ENCODE measurements at regions not wholly inside any gene's neighbourhood (a gene's known extent, or its start where the extent isn't known, plus 50 kb on each side); places are given as distances from the start of the nearest gene placed in this dataset.

DNA sequence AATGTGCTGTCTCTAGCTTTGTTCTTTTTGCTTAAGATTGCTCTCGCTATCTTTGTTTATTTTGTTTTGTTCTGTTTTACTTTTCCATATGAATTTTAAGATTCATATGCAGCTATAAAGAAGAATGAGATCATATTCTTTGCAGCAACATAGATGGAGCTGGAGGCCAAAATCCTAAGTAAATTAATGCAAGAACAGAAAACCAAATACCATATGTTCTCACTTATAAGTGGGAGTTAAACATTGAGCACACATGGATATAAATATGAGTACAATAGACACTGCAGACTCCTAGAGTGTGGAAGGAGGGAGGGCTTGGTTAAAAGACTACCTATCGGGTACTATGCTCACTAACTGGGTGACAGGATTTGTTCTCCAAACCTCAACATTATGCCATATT is 237.8 kb downstream of the TRAM1L1 start:
- Histone ChIP-seq H3K4me3 (ENCODE audit: low read depth in 2 of 2, low read length in 2 of 2) (no peak overlapping the region), H3K4me1 (ENCODE audit: control insufficient read depth, insufficient read depth, low read length) (no peaks in the 10 kb centered on the region), H3K9me3 (ENCODE audit: control insufficient read depth, insufficient read depth, low read depth, low read length) (no peaks in the 10 kb centered on the region), H3K27ac (ENCODE audit: low read length) (no peak overlapping the region), H3K36me3 (ENCODE audit: control insufficient read depth, insufficient read depth, low read length) (no peaks in the 10 kb centered on the region), H3K27me3 (ENCODE audit: control insufficient read depth, insufficient read depth, low read length) (no peaks in the 10 kb centered on the region)
- no peak for DNase-seq (ENCODE audit: low read depth, low spot score)
- BruUV-seq (replicated peaks), result no TSS peak
- TF ChIP-seq, protein P1, sequence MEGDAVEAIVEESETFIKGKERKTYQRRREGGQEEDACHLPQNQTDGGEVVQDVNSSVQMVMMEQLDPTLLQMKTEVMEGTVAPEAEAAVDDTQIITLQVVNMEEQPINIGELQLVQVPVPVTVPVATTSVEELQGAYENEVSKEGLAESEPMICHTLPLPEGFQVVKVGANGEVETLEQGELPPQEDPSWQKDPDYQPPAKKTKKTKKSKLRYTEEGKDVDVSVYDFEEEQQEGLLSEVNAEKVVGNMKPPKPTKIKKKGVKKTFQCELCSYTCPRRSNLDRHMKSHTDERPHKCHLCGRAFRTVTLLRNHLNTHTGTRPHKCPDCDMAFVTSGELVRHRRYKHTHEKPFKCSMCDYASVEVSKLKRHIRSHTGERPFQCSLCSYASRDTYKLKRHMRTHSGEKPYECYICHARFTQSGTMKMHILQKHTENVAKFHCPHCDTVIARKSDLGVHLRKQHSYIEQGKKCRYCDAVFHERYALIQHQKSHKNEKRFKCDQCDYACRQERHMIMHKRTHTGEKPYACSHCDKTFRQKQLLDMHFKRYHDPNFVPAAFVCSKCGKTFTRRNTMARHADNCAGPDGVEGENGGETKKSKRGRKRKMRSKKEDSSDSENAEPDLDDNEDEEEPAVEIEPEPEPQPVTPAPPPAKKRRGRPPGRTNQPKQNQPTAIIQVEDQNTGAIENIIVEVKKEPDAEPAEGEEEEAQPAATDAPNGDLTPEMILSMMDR (IDR thresholded peaks at IDR 0.05), result no peak
- no peak for TF ChIP-seq SIN3A (IDR thresholded peaks at IDR 0.05; ENCODE audit: borderline replicate concordance, insufficient read depth, low read depth, low read length)
- no peak for TF ChIP-seq POLR2AphosphoS5 (IDR thresholded peaks at IDR 0.05; ENCODE audit: low read depth, low read length)
- no peak for TF ChIP-seq TCF7L2 (IDR thresholded peaks at IDR 0.05; ENCODE audit: low read depth, low read length)
- TF ChIP-seq REST (IDR thresholded peaks at IDR 0.05; ENCODE audit: insufficient read depth in 1 of 2, low read depth in 2 of 2, low read length in 1 of 2), result no peak
- no peak for ATAC-seq
- ChIA-PET POLR2A (no interaction called here), CTCF (no interaction called here)
- intact Hi-C loops (cut with micrococcal nuclease; ENCODE audit: unreplicated experiment), result no loop called here
- in situ Hi-C loops (cut with HindIII; ENCODE audit: low pct_unique_long_range_greater_than_20kb, low sequenced_read_pairs), result no loop called here

GRCh38 chr4:116839826-116840225 is 245.6 kb downstream of the TRAM1L1 start:
- CTCF ChIA-PET, result no interaction called here
- DNase-seq (ENCODE audit: low read depth, low spot score), result no peak

DNA sequence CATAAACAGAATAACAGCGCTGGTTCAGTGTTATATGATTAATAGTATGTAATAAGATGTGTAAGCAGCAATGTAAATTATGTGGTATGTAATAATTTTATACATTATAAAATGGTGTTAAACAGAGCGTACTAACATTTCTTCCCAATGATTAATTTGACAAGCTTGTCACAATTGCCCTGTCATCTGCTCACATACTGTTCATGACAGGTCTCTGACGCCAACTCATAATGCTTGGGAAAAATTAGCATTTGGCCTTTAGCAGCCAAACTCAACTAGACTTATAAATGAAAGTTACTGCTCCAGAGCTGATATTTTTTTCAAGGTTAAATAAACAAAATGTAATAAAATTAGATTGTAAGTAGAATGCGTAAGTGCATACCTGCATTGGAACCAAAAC is 246.8 kb downstream of the TRAM1L1 start:
- ATAC-seq (no peak), DNase-seq (ENCODE audit: low read depth, low spot score) (no peak)
- no peaks in the 10 kb centered on the region for H3K4me1 ChIP-seq (ENCODE audit: control insufficient read depth, insufficient read depth, low read length)
- H3K27me3 ChIP-seq (ENCODE audit: control insufficient read depth, insufficient read depth, low read length), result no peaks in the 10 kb centered on the region
- POLR2A ChIA-PET, result no interaction called here
- no peaks in the 10 kb centered on the region for H3K9me3 ChIP-seq (ENCODE audit: control insufficient read depth, insufficient read depth, low read depth, low read length)
- TF ChIP-seq SIN3A (IDR thresholded peaks at IDR 0.05; ENCODE audit: borderline replicate concordance, insufficient read depth, low read depth, low read length) (no peak), REST (IDR thresholded peaks at IDR 0.05; ENCODE audit: insufficient read depth in 1 of 2, low read depth in 2 of 2, low read length in 1 of 2) (no peak), TCF7L2 (IDR thresholded peaks at IDR 0.05; ENCODE audit: low read depth, low read length) (no peak), POLR2AphosphoS5 (IDR thresholded peaks at IDR 0.05; ENCODE audit: low read depth, low read length) (no peak)
- TF ChIP-seq, protein P1 (IDR thresholded peaks at IDR 0.05), result no peak
- H3K4me3 ChIP-seq (ENCODE audit: low read depth in 2 of 2, low read length in 2 of 2), result no peak overlapping the region
- in situ Hi-C loops (cut with HindIII; ENCODE audit: low pct_unique_long_range_greater_than_20kb, low sequenced_read_pairs) (no loop called here), intact Hi-C loops (cut with micrococcal nuclease; ENCODE audit: unreplicated experiment) (no loop called here)
- CTCF ChIA-PET, result no interaction called here
- BruUV-seq (replicated peaks), result no TSS peak
- H3K27ac ChIP-seq (ENCODE audit: low read length), result no peak overlapping the region
- no peaks in the 10 kb centered on the region for H3K36me3 ChIP-seq (ENCODE audit: control insufficient read depth, insufficient read depth, low read length)

More at GRCh38 chr4:116839826-116840225, 245.6 kb downstream of the TRAM1L1 start:
- TF ChIP-seq POLR2AphosphoS5 (IDR thresholded peaks at IDR 0.05; ENCODE audit: low read depth, low read length), result no peak
- no peak overlapping the region for H3K27ac ChIP-seq (ENCODE audit: low read length)
- no peaks in the 10 kb centered on the region for H3K4me1 ChIP-seq (ENCODE audit: control insufficient read depth, insufficient read depth, low read length)
- no peaks in the 10 kb centered on the region for H3K27me3 ChIP-seq (ENCODE audit: control insufficient read depth, insufficient read depth, low read length)
- ATAC-seq, result no peak
- POLR2A ChIA-PET, result no interaction called here
- H3K4me3 ChIP-seq (ENCODE audit: low read depth in 2 of 2, low read length in 2 of 2), result no peak overlapping the region
- no TSS peak for BruUV-seq (replicated peaks)
- H3K36me3 ChIP-seq (ENCODE audit: control insufficient read depth, insufficient read depth, low read length), result no peaks in the 10 kb centered on the region
- intact Hi-C loops (cut with micrococcal nuclease; ENCODE audit: unreplicated experiment), result no loop called here
- no peaks in the 10 kb centered on the region for H3K9me3 ChIP-seq (ENCODE audit: control insufficient read depth, insufficient read depth, low read depth, low read length)
- in situ Hi-C loops (cut with HindIII; ENCODE audit: low pct_unique_long_range_greater_than_20kb, low sequenced_read_pairs), result no loop called here
